Uterus (tissue), 2 donors: ENCODE measurements at regions not wholly inside any gene's neighbourhood (a gene's known extent, or its start where the extent isn't known, plus 50 kb on each side); places are given as distances from the start of the nearest gene placed in this dataset.

Experiments
- CTCF ChIP-seq, 4 experiments: fragments of 200-600 bp in 2 of 4; fragments of 450-650 bp in 2 of 4; sonication (generic) in 2 of 4; IDR thresholded peaks; one replicate each; pipeline ENCODE4 v1.5.1; 2016 to 2019; ENCODE audit warnings: antibody characterized with exemption in 4 of 4, mild to moderate bottlenecking in 2 of 4, moderate library complexity in 1 of 4
- POLR2A ChIP-seq, 2 donors: fragments of 450-650 bp; IDR thresholded peaks; one replicate each; pipeline ENCODE4 v1.6.1; 2016; ENCODE audit warnings: antibody characterized with exemption in 2 of 2, mild to moderate bottlenecking in 1 of 2, moderate library complexity in 1 of 2

GRCh38 chr11:57056735-57057134 lies 68.0 kb downstream of the OR5AK2 start:
- TF ChIP-seq CTCF (IDR thresholded peaks at IDR 0.05): no peak
- TF ChIP-seq POLR2A (IDR thresholded peaks at IDR 0.05): no peak
